ENCODE measurements at regions not wholly inside any gene's neighbourhood (a gene's known extent, or its start where the extent isn't known, plus 50 kb on each side); places are given as distances from the start of the nearest gene placed in this dataset.
"Not testable (repeated sequence)": the region's sequence is repeated elsewhere in the genome, so short reads cannot be mapped to it uniquely, and the experiment has no call there.

- DNase-seq (ENCODE audit: low read depth in 3 of 3) = no peak
These were observed 115.2 kb upstream of the MDFIC start for GRCh38 chr7:114806590-114807162.

GRCh38 chr7:114812570-114812969, 109.3 kb upstream of the MDFIC start:
- no peak for DNase-seq (ENCODE audit: low read depth in 3 of 3)

- no peak for DNase-seq (ENCODE audit: low read depth in 3 of 3)
These were observed 108.3 kb upstream of the MDFIC start for GRCh38 chr7:114813624-114814023.

- not testable (repeated sequence) for DNase-seq (ENCODE audit: low read depth in 3 of 3)
These were observed 104.9 kb upstream of the MDFIC start for GRCh38 chr7:114817036-114817435.

GRCh38 chr7:114818501-114818900, 103.4 kb upstream of the MDFIC start:
- no peak for DNase-seq (ENCODE audit: low read depth in 3 of 3)

- DNase-seq (ENCODE audit: low read depth in 3 of 3) = no peak
These were observed 102.1 kb upstream of the MDFIC start for GRCh38 chr7:114819616-114820362.

- no peak for DNase-seq (ENCODE audit: low read depth in 3 of 3)
These were observed 100.6 kb upstream of the MDFIC start for GRCh38 chr7:114821030-114821900.

- DNase-seq (ENCODE audit: low read depth in 3 of 3) = no peak
These were observed 99.8 kb upstream of the MDFIC start for GRCh38 chr7:114822131-114822530.

GRCh38 chr7:114822844-114823243, 99.0 kb upstream of the MDFIC start:
- no peak for DNase-seq (ENCODE audit: low read depth in 3 of 3)

GRCh38 chr7:114823290-114823689, 98.6 kb upstream of the MDFIC start:
- DNase-seq (ENCODE audit: low read depth in 3 of 3) = no peak

GRCh38 chr7:114825423-114825951, 96.4 kb upstream of the MDFIC start:
- peak in 1 of 3 experiments; percentile 0 for DNase-seq (ENCODE audit: low read depth in 3 of 3)

- DNase-seq (ENCODE audit: low read depth in 3 of 3) = no peak
These were observed 90.9 kb upstream of the MDFIC start for GRCh38 chr7:114830952-114831351.

GRCh38 chr7:114832906-114833595, 88.8 kb upstream of the MDFIC start:
- DNase-seq (ENCODE audit: low read depth in 3 of 3) = no peak

- no peak for DNase-seq (ENCODE audit: low read depth in 3 of 3)
These were observed 86.6 kb upstream of the MDFIC start for GRCh38 chr7:114835303-114835702.

- DNase-seq (ENCODE audit: low read depth in 3 of 3) = no peak
These were observed 86.0 kb upstream of the MDFIC start for GRCh38 chr7:114835861-114836260.

GRCh38 chr7:114842551-114843065, 79.3 kb upstream of the MDFIC start:
- DNase-seq (ENCODE audit: low read depth in 3 of 3) = no peak

- DNase-seq (ENCODE audit: low read depth in 3 of 3) = no peak
These were observed 78.8 kb upstream of the MDFIC start for GRCh38 chr7:114843102-114843501.

- DNase-seq (ENCODE audit: low read depth in 3 of 3) = no peak
These were observed 70.4 kb upstream of the MDFIC start for GRCh38 chr7:114851406-114852061.

- no peak for DNase-seq (ENCODE audit: low read depth in 3 of 3)
These were observed 69.6 kb upstream of the MDFIC start for GRCh38 chr7:114852293-114852692.

GRCh38 chr7:114853189-114853588, 68.7 kb upstream of the MDFIC start:
- DNase-seq (ENCODE audit: low read depth in 3 of 3) = no peak

GRCh38 chr7:114854369-114854768, 67.5 kb upstream of the MDFIC start:
- DNase-seq (ENCODE audit: low read depth in 3 of 3) = no peak
